HG03469 (cell line): ENCODE measurements at regions not wholly inside any gene's neighbourhood (a gene's known extent, or its start where the extent isn't known, plus 50 kb on each side); places are given as distances from the start of the nearest gene placed in this dataset.
"Not testable (repeated sequence)": the region's sequence is repeated elsewhere in the genome, so short reads cannot be mapped to it uniquely, and the experiment has no call there.

ENCODE experiments used
- ATAC-seq: cut with Tn5 transposase; IDR thresholded peaks from one replicate; pipeline ENCODE4 v1.9.1; 2021; ENCODE audit warnings: mild to moderate bottlenecking, moderate library complexity, moderate number of reproducible peaks; ENCODE audit not compliant: unreplicated experiment

DNA sequence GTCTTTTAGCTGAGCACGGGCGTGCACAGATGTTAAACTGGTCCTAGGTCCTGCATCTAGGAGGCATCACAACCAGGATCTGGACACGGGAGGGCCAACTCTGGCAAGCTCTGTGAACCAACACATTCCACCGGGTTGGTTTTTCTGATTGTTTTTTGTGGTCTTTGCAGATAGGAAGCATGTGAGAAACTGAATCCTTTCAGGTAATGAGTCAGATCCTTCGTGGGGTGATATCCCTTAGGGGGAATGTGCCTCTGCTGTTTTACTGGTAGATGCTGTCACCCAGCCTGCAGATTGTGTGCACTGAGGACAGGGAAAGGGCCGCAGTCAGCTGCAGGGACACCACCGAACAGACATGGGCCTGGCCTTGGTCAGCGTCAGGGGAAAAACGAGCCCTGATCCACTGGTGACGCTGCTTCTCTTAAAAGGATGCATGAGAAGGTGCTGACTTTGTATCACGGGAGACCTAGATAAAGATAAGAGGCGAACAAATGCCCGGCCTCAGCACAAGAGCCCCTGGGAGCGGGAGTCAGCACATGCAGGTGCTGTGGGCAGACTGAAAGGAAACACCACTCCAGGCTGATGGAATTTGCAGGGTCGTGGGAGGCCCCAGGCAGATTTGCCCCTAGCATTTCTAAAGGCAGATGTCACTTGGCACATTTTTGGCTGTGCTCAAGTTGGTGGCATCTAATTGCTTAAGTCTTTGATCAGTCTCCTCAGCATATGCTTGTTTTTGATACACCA is 51.1 kb downstream of the DOP1B start:
- ATAC-seq = no peak

DNA sequence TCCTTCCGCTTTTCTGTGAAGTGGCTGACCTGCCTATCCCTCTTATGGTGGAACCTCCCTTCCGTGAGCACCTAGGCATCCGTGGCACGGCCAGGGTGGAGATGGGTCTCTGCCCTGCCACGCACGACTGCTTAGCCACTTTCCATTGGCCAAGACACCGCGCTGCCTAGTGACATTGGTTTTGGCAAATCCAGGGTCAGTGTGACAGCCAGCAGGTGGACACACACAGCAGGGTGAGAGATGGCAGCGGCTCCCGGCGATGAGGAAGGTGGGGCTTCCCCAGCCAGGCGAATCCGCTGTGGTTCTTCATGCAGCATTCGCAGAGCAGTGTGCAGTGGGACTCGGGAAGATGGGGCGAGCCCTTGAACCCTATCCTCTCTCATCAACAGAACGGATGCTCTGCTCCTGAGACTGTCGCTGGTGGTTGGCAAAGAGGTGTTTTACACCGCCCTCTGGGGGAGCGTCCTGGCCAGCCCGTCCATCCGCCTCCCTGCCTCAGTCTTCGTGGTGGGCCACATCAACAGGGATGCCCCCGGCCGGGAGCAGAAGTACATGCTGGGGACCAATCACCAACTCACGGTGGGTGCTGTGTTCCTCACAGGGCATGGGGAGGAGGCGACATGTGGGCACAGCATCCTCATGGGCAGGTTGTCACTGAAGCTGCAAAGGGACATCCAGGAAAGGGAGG is 51.8 kb downstream of the DOP1B start:
- ATAC-seq = no peak

DNA sequence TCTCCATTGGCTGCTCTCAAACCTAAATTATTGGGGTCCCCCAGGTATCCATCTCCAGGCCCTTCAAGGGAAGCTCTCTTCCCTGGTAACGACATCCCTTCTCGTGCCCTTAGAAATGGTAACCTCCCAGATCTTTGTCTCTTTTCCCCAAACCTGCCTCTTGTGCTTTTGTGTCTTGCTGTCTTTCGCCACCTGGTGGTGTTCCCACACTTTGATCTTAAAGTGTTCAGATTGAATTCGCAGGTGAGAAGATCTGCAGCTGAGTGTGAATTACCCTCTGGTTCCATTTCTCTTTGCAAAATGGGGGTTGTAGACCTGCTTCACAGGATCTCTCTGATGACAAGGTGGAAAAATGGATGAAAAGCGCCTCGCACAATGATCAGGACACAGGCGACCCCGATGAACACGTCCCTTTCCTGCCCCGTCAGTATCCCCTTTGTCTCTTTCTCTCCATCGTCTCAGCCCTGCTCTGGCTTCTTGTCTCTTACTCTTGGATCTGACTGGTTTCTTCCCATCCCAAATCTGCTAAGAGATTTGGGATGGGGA is 53.1 kb downstream of the DOP1B start:
- no peak for ATAC-seq

DNA sequence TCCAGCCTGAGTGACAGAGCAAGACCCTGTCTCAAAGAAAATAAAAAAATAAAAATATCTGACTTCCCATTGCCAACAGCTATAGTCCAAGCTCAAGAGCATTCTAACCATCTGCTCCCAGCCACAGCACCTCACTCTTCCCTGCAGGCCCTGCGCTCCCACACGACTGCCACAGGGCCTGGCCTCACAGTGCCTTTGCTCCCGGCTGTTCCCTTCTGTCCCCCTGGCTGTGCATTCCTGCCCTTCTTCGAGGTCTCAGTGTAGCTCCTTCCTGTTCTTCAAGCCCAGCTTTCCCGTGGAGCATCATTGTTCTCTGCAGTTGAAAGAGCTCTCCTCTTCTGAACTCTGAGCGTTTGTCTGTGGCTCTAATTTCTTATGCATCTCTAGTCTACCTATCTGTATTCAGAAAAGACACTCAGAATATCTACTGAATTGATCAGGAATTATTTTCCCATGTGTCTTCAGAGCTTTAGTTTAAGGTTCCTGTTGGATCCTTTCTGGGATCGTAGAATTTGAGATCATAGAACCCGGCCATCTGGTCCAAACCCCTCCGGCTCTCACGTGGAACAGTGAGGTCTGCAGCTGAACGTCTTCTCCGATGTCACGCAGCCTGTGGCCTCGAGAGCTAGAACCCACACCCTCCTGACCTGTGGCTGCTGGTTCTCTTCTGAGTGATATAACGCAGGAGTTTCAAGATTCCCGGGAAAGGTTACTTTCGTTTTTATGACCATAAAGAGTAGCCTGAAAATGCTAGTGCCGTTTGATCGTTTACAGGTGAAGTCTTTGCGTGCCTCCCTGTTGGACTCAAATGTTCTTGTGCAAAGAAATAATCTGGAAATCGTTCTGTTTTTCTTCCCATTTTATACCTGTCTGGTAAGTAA is 54.4 kb downstream of the DOP1B start:
- ATAC-seq = no peak

DNA sequence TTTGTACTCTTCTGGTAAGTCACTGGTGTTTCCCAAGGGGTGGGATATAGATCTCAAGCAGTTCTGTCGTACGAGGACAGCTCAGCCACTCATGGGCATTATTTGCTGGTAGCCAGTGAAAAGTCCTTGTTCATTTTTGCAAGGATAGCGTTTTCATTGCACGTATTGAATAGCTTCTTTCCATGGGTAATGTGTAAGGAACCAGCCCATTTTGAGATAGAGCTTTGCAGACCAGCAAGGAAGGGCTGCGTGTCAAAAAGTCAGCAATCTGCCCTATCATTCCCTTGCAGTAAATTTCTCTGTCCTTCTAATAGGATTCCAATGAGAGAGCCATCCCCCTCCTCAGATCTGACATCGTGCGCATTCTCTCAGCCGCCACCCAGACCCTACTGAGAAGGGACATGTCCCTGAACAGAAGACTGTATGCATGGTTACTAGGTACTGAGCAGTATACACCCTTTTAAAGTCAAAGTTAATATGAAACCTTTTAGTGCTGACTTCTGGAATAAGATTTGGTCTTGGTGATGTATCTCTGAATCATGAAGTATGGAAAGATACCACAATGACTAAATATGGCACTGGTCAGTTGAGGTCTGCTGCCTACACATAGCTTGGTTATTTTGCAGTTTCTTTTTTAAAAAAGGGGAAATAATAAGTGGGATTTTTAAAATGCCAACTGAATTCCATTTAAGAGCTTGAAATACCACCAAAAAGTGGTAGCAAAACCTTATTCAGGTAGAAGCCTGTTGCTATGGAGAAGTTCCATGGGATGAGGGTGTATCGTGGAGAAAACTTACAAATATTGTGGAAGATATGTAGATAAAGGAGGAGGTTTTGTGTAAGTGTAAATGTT is 55.3 kb downstream of the DOP1B start:
- no peak for ATAC-seq

DNA sequence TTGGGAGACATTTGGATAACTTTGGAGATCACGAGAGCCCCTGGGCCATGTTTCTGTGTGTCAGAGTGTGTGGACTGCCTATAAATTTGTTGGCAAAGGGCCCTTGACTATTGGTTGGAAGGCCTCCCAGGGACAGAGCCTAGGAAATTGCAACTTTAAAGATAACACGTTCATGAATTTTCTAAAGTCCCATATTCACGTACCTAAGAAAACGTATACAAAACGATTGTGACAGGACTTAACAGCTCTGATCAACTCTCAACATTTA is 55.8 kb downstream of the DOP1B start:
- ATAC-seq = no peak

DNA sequence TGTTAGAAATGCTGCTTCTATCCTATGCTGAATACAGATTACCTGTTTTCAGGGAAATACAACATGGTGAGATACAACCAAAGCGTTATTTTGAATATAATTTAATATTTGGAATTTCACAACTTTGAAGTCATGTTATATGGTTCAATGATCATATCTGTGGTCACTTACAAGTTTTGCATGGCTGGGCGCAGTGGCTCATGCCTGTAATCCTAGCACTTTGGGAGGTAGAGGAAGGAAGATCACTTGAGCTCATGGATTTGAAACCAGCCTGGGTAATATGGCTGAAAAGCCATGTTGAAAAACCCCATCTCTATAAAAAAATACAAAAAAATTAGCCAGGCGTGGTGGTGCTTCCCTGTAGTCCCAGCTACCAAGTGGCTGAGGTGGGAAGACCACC is 57.9 kb downstream of the DOP1B start:
- no peak for ATAC-seq

DNA sequence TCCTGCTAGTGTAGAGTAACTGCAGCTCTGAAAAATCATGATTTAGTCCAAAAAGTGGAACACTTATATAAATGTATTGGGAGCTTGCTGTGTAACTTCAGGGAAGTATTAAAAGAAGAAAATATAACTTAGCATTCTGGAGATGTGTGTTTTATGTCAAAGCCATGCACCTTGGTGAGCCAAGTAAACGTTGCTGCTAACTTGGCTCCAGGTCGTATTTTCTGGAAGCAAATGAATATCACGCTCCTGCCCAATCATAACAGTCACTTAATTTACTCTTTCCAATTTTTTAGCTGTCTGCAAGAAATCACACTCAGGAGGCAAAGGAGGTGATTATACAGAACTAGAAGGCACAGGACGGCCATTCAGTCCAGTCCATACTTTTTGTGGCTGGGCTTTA is 61.1 kb downstream of the DOP1B start:
- no peak for ATAC-seq

DNA sequence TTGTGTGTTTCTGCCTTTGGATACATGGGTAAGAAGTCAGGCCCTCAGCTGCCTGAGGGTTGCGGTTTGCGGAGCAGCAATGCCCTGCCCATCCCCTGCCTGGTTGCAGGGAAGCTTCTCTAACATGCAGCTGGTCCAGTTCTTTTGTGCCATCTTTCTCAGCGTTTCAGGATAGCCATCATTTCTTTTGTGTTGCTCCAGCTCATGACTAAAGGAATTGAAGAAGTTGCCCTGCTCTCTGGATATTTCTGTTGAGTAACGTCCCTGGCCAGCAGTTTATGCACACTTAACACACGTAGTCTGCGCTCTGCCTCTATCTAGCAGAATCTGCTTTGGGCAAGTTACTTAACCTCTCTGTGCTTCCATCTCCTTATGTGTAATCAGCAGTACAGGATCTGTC is 62.1 kb downstream of the DOP1B start:
- no peak for ATAC-seq

DNA sequence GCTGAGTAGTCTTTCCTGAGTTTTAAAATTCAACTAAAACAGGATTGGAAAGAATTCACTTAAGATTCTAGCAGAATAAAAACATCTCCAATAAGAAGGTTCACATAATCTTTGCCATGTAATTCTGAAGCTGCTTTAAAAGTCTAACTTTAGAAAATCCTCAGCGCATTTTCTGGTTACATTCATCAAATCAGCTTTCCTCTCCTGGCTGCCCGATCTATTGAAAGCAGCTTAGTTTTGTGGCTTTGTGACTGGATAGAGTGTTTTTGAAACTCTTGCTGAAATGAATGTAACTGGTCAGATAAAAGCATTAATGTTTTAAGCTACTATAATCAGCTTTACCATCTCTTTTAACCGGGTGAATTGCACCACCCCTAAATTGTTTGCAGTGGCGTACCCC is 66.8 kb downstream of the DOP1B start:
- no peak for ATAC-seq

DNA sequence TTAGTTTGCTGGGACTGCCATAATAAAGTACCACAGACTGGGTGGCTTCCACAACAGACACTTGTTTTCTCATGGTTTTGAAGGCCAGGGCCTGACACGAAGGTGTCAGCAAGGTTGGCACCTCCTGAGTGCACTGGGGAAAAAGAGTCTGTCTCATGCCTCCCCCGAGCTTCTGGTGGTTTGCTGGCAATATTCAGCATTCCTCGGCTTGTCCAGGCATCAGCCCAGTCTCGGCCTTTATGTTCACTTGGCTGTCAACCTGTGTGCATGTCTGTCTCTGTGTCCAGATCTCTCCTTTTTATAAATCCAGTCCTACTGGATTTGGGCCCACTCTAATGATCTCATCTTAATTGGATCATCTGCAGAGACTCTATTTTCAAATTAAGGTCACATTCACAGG is 72.6 kb downstream of the DOP1B start:
- ATAC-seq = no peak

DNA sequence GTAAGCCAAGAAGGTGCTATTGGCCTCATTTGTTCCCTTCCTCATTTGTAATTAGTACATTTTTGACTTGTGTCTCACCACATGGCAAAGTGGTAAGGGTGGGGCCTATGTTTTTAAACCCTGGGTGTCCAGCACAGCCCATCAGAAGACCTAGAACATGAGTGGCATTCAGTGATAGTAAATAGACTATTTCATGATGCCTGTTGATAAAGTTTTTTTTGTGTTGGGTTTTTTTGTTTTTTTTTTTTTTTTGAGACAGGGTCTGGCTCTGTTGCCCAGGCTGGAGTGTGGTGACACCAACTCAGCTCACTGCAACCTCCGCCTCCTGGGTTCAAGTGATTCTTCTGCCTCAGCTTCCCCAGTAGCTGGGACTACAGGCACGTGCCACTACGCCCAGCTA is 74.8 kb downstream of the DOP1B start:
- ATAC-seq = not testable (repeated sequence)

DNA sequence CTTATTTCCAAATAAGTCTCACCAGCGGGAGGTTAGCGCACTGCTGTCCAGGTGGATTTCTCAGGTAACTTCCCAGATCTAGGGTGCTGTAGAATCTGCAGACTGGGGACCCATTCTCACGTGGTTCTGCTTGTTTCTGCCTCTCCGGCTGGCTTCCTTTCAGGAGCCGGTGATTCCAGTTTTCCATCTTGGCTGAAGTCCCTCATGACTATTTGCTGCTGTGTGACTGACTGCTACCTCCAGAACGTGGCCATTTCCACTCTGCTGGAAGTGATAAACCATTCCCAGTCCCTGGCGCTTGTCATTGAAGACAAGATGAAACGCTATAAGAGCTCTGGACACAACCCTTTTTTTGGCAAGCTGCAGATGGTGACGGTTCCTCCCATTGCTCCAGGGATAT is 76.0 kb downstream of the DOP1B start:
- no peak for ATAC-seq

DNA sequence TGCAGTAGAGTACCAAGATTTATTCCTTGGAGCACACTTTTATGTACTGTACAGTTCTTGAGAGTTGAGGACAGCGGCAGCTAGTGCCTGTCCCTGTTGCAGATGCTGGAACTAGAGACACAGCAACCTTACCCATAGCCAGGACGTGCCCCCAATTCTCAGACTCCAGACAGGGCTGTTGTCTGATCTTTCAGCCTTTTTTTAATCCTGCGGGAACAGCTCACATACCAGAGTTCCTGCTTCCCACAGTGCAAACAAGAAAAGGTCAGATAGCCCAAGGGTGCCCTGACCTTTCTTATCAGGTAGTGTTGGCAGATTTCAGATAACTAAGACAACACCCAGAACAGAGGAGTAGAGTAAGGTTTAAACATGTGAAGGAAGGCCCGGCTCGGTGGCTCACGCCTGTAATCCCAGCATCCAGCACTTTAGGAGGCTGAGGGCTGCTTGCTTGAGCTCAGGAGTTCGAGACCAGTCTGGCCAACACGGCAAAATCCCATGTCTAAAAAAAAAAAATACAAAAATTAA is 78.5 kb downstream of the DOP1B start:
- ATAC-seq = no peak

DNA sequence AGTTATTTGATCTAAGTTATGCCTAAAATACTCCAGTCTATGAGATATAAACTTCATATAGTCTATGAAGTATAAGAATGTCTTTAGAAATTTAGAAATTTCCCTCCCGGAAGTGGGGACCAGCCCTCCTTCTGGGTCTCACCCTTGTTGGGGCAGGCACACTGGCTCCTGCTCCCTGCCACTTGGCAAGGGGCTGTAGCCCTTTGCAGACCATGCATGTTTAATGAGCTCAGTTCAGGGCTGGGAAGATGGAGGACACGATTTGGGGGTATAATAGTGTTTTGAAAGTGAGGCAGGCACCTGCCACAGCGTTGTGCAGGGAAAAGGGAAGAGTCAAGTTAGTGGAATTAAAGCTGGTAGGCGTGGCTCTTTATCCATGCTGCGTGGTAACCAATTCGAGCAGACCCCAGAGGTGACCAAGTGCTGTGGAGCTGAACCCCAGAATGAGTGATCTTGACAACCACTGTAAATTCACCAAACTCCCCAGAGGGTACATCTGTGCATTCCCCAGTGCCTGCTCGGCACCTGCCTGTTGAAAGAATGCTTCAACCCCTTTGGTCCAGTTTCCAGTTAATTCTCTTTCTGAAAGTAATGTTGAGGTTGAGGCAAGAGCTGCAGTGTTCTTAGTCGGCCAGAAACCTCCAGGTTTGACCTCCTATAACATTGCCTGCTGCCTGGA is 79.6 kb downstream of the DOP1B start:
- ATAC-seq = no peak

DNA sequence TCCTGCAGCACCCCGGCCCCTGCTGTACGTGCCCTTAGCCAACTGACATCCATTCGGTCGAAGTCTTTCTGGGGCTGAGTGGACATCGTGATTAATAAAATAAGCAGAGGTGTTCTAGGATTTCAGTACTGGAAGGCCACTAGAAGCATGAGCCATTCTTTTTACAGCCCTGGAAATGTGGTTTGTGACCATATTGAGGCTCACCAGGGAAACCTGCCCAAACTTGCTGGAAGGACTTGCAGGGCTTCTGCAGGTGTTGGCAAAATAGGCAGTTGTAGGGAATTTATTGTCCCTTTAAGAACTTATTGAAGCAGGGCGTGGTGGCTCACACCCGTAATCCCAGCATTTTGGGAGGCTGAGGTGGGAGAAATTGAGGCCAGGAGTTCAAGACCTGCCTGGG is 80.8 kb downstream of the DOP1B start:
- ATAC-seq = no peak

DNA sequence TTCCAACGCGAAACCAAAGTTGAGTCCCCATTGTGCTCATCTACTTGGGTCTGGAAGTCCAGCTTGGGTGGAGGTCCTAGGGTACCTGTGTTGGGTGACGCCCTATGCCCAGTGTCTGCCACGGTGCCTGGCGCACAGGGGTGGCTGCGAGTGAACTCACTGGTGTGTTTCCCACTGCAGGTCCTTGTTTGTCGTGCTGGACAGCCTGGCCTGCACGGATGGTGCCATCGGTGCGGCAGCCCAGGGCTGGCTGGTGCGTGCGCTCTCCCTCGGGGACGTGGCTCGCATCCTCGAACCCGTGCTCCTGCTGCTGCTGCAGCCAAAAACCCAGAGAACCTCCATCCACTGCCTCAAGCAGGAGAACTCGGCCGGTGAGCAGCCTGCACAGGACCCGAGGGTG is 80.4 kb upstream of the MORC3 start:
- ATAC-seq = no peak

DNA sequence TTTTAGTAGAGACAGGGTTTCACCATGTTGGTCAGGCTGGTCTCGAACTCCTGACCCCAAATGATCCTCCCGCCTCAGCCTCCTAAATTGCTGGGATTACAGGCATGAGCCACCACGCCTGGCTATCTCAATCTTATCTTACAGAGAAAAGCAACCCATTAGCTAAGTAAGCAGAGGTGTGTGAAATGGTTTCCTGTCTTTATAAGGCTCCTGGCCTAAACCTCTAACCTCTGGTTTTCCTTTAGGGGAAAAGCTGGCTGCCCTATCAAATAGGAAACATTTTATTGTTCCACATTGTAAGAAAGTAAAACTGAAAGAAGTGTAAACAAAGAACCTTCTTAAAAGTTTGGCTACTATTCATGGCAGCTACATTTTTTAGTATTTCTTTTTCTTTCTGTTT is 78.3 kb upstream of the MORC3 start:
- no peak for ATAC-seq

DNA sequence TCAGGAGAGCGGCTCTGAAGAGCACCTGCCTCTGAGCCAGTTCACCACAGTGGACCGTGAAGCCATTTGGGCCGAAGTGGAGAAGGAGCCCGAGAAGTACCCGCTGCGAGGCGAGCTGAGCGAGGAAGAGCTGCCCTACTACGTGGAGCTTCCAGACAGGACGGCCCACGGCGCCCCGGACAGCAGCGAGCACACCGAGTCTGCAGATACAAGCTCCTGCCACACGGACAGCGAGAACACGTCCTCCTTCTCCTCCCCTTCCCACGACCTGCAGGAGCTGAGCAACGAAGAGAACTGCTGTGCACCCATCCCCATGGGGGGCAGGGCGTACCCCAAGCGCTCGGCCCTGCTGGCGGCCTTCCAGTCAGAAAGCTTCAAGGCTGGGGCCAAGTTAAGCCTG is 74.9 kb upstream of the MORC3 start:
- no peak for ATAC-seq

DNA sequence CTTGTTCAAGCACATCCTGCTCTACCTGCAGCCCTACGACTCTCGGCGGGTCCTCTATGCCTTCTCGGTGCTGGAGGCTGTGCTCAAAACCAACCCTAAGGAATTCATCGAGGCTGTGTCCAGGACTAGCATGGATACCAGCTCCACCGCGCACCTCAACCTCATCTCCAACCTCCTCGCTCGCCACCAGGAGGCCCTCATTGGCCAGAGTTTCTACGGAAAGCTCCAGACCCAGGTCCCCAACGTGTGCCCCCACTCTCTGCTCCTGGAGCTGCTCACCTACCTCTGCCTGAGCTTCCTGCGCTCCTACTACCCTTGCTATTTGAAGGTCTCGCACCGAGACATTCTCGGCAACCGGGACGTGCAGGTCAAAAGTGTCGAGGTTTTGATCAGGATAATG is 74.3 kb upstream of the MORC3 start:
- ATAC-seq = no peak
